GM23338 (cell line): ENCODE measurements at regions not wholly inside any gene's neighbourhood (a gene's known extent, or its start where the extent isn't known, plus 50 kb on each side); places are given as distances from the start of the nearest gene placed in this dataset.

Experiments used
- ATAC-seq: fragments of 200-7000 bp; cut with Tn5 transposase; 3 replicates; pipeline ENCODE4 v1.9.1; 2020
- DNase-seq: peaks from one replicate; pipeline ENCODE4 v3.0.0-alpha.2; 2015; ENCODE audit warnings: low spot score
- H2AFZ ChIP-seq: fragments of 200-600 bp; sonication (generic); 2 replicates; pipeline ENCODE4 v1.8.0; 2016; ENCODE audit warnings: antibody characterized with exemption, mild to moderate bottlenecking, moderate library complexity
- H3F3A ChIP-seq: fragments of 200-600 bp; sonication (generic); replicated peaks from 2 replicates; pipeline ENCODE4 v1.8.0; 2017; ENCODE audit warnings: antibody characterized with exemption, mixed run types, low read depth
- H3K27ac ChIP-seq: fragments of 200-600 bp; sonication (generic); 2 replicates; pipeline ENCODE4 v1.6.1; 2016; ENCODE audit warnings: low read depth
- H3K27me3 ChIP-seq: fragments of 200-600 bp; sonication (generic); 2 replicates; pipeline ENCODE4 v1.8.0; 2016; ENCODE audit warnings: mild to moderate bottlenecking, mixed run types, moderate library complexity; ENCODE audit not compliant: insufficient read depth
- H3K36me3 ChIP-seq: fragments of 200-600 bp; sonication (generic); 2 replicates; pipeline ENCODE4 v1.8.0; 2016; ENCODE audit warnings: mild to moderate bottlenecking; ENCODE audit not compliant: insufficient read depth
- H3K4me1 ChIP-seq: fragments of 200-600 bp; sonication (generic); 2 replicates; pipeline ENCODE4 v1.8.0; 2016; ENCODE audit warnings: mild to moderate bottlenecking, moderate library complexity; ENCODE audit not compliant: insufficient read depth
- H3K4me2 ChIP-seq: fragments of 200-600 bp; sonication (generic); 2 replicates; pipeline ENCODE4 v1.7.1; 2017; ENCODE audit warnings: mixed run types
- H3K4me3 ChIP-seq: fragments of 200-600 bp; sonication (generic); 2 replicates; pipeline ENCODE4 v1.6.1; 2016; ENCODE audit warnings: mixed run types
- H3K79me2 ChIP-seq: fragments of 200-600 bp; sonication (generic); replicated peaks from 2 replicates; pipeline ENCODE4 v1.8.0; 2017; ENCODE audit warnings: mild to moderate bottlenecking; ENCODE audit not compliant: insufficient read depth
- H3K9me2 ChIP-seq: fragments of 200-600 bp; sonication (generic); 2 replicates; pipeline ENCODE4 v1.8.0; 2017; ENCODE audit not compliant: insufficient read depth
- H4K20me1 ChIP-seq: fragments of 200-600 bp; sonication (generic); replicated peaks from 2 replicates; pipeline ENCODE4 v1.8.0; 2017; ENCODE audit warnings: mild to moderate bottlenecking; ENCODE audit not compliant: insufficient read depth
- H3K27ac Mint-ChIP-seq: 2 replicates; pipeline ENCODE4 v1.8.0; 2020; ENCODE audit warnings: inconsistent platforms, mild to moderate bottlenecking, moderate library complexity, mixed read lengths
- H3K27me3 Mint-ChIP-seq: 3 replicates; pipeline ENCODE4 v1.8.0; 2022; ENCODE audit warnings: low read depth, mild to moderate bottlenecking, moderate library complexity, mixed read lengths, inconsistent platforms; ENCODE audit not compliant: insufficient read depth, poor library complexity
- H3K36me3 Mint-ChIP-seq: 3 replicates; pipeline ENCODE4 v1.8.0; 2021; ENCODE audit warnings: low read depth, mild to moderate bottlenecking, inconsistent platforms, moderate library complexity, mixed read lengths
- H3K4me1 Mint-ChIP-seq: 3 replicates; pipeline ENCODE4 v1.8.0; 2020; ENCODE audit warnings: mild to moderate bottlenecking, inconsistent platforms, mixed read lengths
- H3K4me3 Mint-ChIP-seq: 3 replicates; pipeline ENCODE4 v1.8.0; 2021; ENCODE audit warnings: moderate library complexity, mild to moderate bottlenecking, inconsistent platforms, mixed read lengths
- H3K9me3 Mint-ChIP-seq: 3 replicates; pipeline ENCODE4 v1.8.0; 2020; ENCODE audit warnings: moderate library complexity, mild to moderate bottlenecking, inconsistent platforms, mixed read lengths
- CREB1 ChIP-seq: fragments of 250-450 bp; sonication (Bioruptor Pico); IDR thresholded peaks from 2 replicates; pipeline ENCODE4 v1.5.0; 2020; ENCODE audit warnings: low read depth, mild to moderate bottlenecking, moderate library complexity
- EZH2phosphoT487 ChIP-seq: fragments of 200-600 bp; sonication (generic); IDR thresholded peaks from one replicate; pipeline ENCODE4 v1.8.1; 2018; ENCODE audit warnings: antibody characterized with exemption; ENCODE audit not compliant: unreplicated experiment
- JUNB ChIP-seq: IDR thresholded peaks from one replicate; pipeline ENCODE4 v1.6.1; 2016; ENCODE audit warnings: antibody characterized with exemption; ENCODE audit not compliant: unreplicated experiment
- NANOG ChIP-seq: IDR thresholded peaks from 2 replicates; pipeline ENCODE4 v1.6.1; 2016; ENCODE audit warnings: antibody characterized with exemption, borderline replicate concordance
- POLR2AphosphoS5 ChIP-seq: IDR thresholded peaks from 2 replicates; pipeline ENCODE4 v1.6.1; 2016; ENCODE audit warnings: antibody characterized with exemption, low read depth
- REST ChIP-seq: IDR thresholded peaks from one replicate; pipeline ENCODE4 v1.6.1; 2018; ENCODE audit warnings: antibody characterized with exemption; ENCODE audit not compliant: unreplicated experiment
- ZNF462 ChIP-seq: fragments of 250-450 bp; sonication (Bioruptor Pico); IDR thresholded peaks from 2 replicates; pipeline ENCODE4 v1.5.0; 2020; ENCODE audit warnings: mild to moderate bottlenecking, moderate library complexity

GRCh38 chr4:126087101-126087500 lies 772.3 kb downstream of the FAT4 start:
- Mint-ChIP-seq H3K4me3 (no peak overlapping the region), H3K27me3 (no peaks in the 10 kb centered on the region), H3K4me1 (no peaks in the 10 kb centered on the region), H3K9me3 (no peaks in the 10 kb centered on the region), H3K27ac (no peak overlapping the region), H3K36me3 (no peaks in the 10 kb centered on the region)
- no peaks in the 10 kb centered on the region for H3F3A ChIP-seq
- no peak overlapping the region for H3K4me3 ChIP-seq
- DNase-seq (no peak), ATAC-seq (no peak)
- H3K27me3 ChIP-seq, result no peaks in the 10 kb centered on the region
- H3K9me2 ChIP-seq, result no peaks in the 10 kb centered on the region; the same call in 1 of the 2 replicates
- no peaks in the 10 kb centered on the region for H3K79me2 ChIP-seq
- H3K36me3 ChIP-seq, result no peaks in the 10 kb centered on the region
- TF ChIP-seq CREB1 (CRISPR knock-in tag), result no peak
- TF ChIP-seq JUNB, result no peak
- no peak for TF ChIP-seq ZNF462
- no peak for TF ChIP-seq EZH2phosphoT487
- no peak for TF ChIP-seq POLR2AphosphoS5
- no peak for TF ChIP-seq NANOG
- no peak for TF ChIP-seq REST
- H3K27ac ChIP-seq, result no peak overlapping the region
- H4K20me1 ChIP-seq, result no peaks in the 10 kb centered on the region
- H2AFZ ChIP-seq, result no peak overlapping the region
- H3K4me2 ChIP-seq, result no peak overlapping the region
- 0 out of 2 replicates have a peak, but pooled peaks cover 3% of the 10 kb centered on the region for H3K4me1 ChIP-seq
